HG02981 (cell line): ENCODE measurements at regions not wholly inside any gene's neighbourhood (a gene's known extent, or its start where the extent isn't known, plus 50 kb on each side); places are given as distances from the start of the nearest gene placed in this dataset.
"Not testable (repeated sequence)": the region's sequence is repeated elsewhere in the genome, so short reads cannot be mapped to it uniquely, and the experiment has no call there.

ENCODE experiments used
- ATAC-seq: cut with Tn5 transposase; IDR thresholded peaks from one replicate; pipeline ENCODE4 v1.9.1; 2021; ENCODE audit warnings: mild to moderate bottlenecking, moderate library complexity; ENCODE audit not compliant: unreplicated experiment

- ATAC-seq: no peak
Observed at GRCh38 chr15:39016706-39017105, 452.1 kb upstream of the RASGRP1 start.

- ATAC-seq: no peak
Observed at GRCh38 chr15:39018966-39019365, 454.4 kb upstream of the RASGRP1 start.

GRCh38 chr15:39021341-39021740 is 456.7 kb upstream of the RASGRP1 start:
- no peak for ATAC-seq

GRCh38 chr15:39022532-39023305 is 458.1 kb upstream of the RASGRP1 start:
- ATAC-seq: no peak

GRCh38 chr15:39025321-39025720 is 460.7 kb upstream of the RASGRP1 start:
- ATAC-seq: no peak

- no peak for ATAC-seq
Observed at GRCh38 chr15:39025881-39026280, 461.3 kb upstream of the RASGRP1 start.

GRCh38 chr15:39028069-39028468 is 463.5 kb upstream of the RASGRP1 start:
- no peak for ATAC-seq

GRCh38 chr15:39029741-39030140 is 465.1 kb upstream of the RASGRP1 start:
- no peak for ATAC-seq

- no peak for ATAC-seq
Observed at GRCh38 chr15:39030291-39031070, 465.9 kb upstream of the RASGRP1 start.

- no peak for ATAC-seq
Observed at GRCh38 chr15:39031596-39031995, 467.0 kb upstream of the RASGRP1 start.

- ATAC-seq: no peak
Observed at GRCh38 chr15:39034816-39035215, 470.2 kb upstream of the RASGRP1 start.

- not testable (repeated sequence) for ATAC-seq
Observed at GRCh38 chr15:39037611-39038010, 473.0 kb upstream of the RASGRP1 start.

GRCh38 chr15:39040861-39041260 is 476.2 kb upstream of the RASGRP1 start:
- no peak for ATAC-seq

GRCh38 chr15:39041979-39042495 is 477.4 kb upstream of the RASGRP1 start:
- ATAC-seq: no peak

GRCh38 chr15:39051626-39052322 is 487.2 kb upstream of the RASGRP1 start:
- ATAC-seq: no peak

GRCh38 chr15:39052323-39052705 is 487.7 kb upstream of the RASGRP1 start:
- ATAC-seq: no peak

- no peak for ATAC-seq
Observed at GRCh38 chr15:39053480-39053879, 488.9 kb upstream of the RASGRP1 start.

- no peak for ATAC-seq
Observed at GRCh38 chr15:39054128-39054732, 489.6 kb upstream of the RASGRP1 start.

GRCh38 chr15:39056357-39056756 is 491.7 kb upstream of the RASGRP1 start:
- ATAC-seq: no peak

- no peak for ATAC-seq
Observed at GRCh38 chr15:39058351-39059131, 493.9 kb upstream of the RASGRP1 start.
